Tibial nerve (tissue), 4 donors: ENCODE measurements at regions not wholly inside any gene's neighbourhood (a gene's known extent, or its start where the extent isn't known, plus 50 kb on each side); places are given as distances from the start of the nearest gene placed in this dataset.

Experiments used
- CTCF ChIP-seq, 5 experiments: fragments of 200-600 bp in 3 of 5; fragments of 450-650 bp in 2 of 5; sonication (generic) in 3 of 5; IDR thresholded peaks; one replicate each; pipeline ENCODE4 v1.5.1; 2016 to 2019; ENCODE audit warnings: antibody characterized with exemption in 5 of 5, mild to moderate bottlenecking in 3 of 5, moderate library complexity in 2 of 5
- EP300 ChIP-seq, 2 donors: sonication (generic); formaldehyde crosslinking; IDR thresholded peaks; one replicate each; pipeline ENCODE4 v1.6.1; 2017; ENCODE audit warnings: antibody characterized with exemption in 2 of 2, mild to moderate bottlenecking in 1 of 2

DNA sequence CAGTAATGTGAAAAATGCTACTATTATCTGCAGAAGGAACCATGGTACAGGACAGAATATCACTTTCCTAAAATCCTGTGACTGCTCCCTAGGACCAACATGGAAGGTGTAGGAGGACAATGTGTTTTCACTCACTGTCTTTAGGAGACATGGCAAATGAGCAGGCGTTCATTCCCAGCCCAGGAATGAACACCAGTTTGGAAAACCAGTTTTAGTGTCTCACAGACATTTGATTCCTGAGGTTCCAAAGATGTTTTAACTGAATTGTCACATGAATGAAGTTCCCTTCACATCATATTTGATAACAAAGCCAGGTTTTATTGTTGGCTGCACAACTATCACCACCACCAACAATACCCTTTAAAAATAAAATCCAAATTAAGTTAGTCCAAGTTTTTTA, 178.2 kb downstream of the ENC1 start:
- TF ChIP-seq CTCF (IDR thresholded peaks at IDR 0.05) (no peak), EP300 (IDR thresholded peaks at IDR 0.05) (no peak)
